RPMI8226 (cell line): ENCODE measurements at regions not wholly inside any gene's neighbourhood (a gene's known extent, or its start where the extent isn't known, plus 50 kb on each side); places are given as distances from the start of the nearest gene placed in this dataset.

Source experiments
- DNase-seq: peaks from one replicate; pipeline ENCODE4 v3.0.0-alpha.2; 2015

- DNase-seq = no peak
Observed at GRCh38 chr13:78770601-78771000, 111.6 kb upstream of the OBI1 start.

GRCh38 chr13:78768950-78769349 lies 110.0 kb upstream of the OBI1 start:
- no peak for DNase-seq

- no peak for DNase-seq
Observed at GRCh38 chr13:78764665-78765064, 105.7 kb upstream of the OBI1 start.

- no peak for DNase-seq
Observed at GRCh38 chr13:78762825-78763224, 103.9 kb upstream of the OBI1 start.

- no peak for DNase-seq
Observed at GRCh38 chr13:78759704-78760103, 100.7 kb upstream of the OBI1 start.

GRCh38 chr13:78758549-78758948 lies 99.6 kb upstream of the OBI1 start:
- no peak for DNase-seq

- DNase-seq = no peak
Observed at GRCh38 chr13:78753435-78753834, 94.5 kb upstream of the OBI1 start.

GRCh38 chr13:78750735-78751134 lies 91.8 kb upstream of the OBI1 start:
- DNase-seq = no peak

- no peak for DNase-seq
Observed at GRCh38 chr13:78743973-78744372, 85.0 kb upstream of the OBI1 start.

GRCh38 chr13:78742659-78743058 lies 83.7 kb upstream of the OBI1 start:
- DNase-seq = no peak

GRCh38 chr13:78736142-78736541 lies 77.2 kb upstream of the OBI1 start:
- no peak for DNase-seq

- no peak for DNase-seq
Observed at GRCh38 chr13:78732445-78733017, 73.6 kb upstream of the OBI1 start.

- no peak for DNase-seq
Observed at GRCh38 chr13:78722700-78723099, 63.7 kb upstream of the OBI1 start.

GRCh38 chr13:78719367-78719766 lies 60.4 kb upstream of the OBI1 start:
- DNase-seq = no peak

GRCh38 chr13:78714717-78715116 lies 55.8 kb upstream of the OBI1 start:
- DNase-seq = no peak

- no peak for DNase-seq
Observed at GRCh38 chr13:78712831-78713230, 53.9 kb upstream of the OBI1 start.

GRCh38 chr13:78709028-78709427 lies 50.1 kb upstream of the OBI1 start:
- DNase-seq = no peak
